Tibial artery (tissue), 4 donors: ENCODE measurements at regions not wholly inside any gene's neighbourhood (a gene's known extent, or its start where the extent isn't known, plus 50 kb on each side); places are given as distances from the start of the nearest gene placed in this dataset.

Experiments used
- DNase-seq, 2 donors: peaks; one replicate each; pipeline ENCODE4 v3.0.0-alpha.2; 2019
- H3K27ac ChIP-seq, 2 donors: fragments of 200-600 bp; sonication (generic) in 1 of 2; 1 replicate in 1 of 2; 2 replicates in 1 of 2; pipeline ENCODE4 v1.5.1; 2018 to 2019; ENCODE audit warnings: mild to moderate bottlenecking in 1 of 2
- H3K27me3 ChIP-seq, 2 donors: fragments of 200-600 bp; sonication (generic) in 1 of 2; one replicate each; pipeline versions ENCODE4 v1.5.1 to v1.6.0; 2016 to 2019
- H3K36me3 ChIP-seq, 3 donors: fragments of 200-600 bp; sonication (generic) in 2 of 3; one replicate each; pipeline ENCODE4 v1.5.1; 2016 to 2019; ENCODE audit warnings: mild to moderate bottlenecking in 2 of 3
- H3K4me1 ChIP-seq, 4 donors: fragments of 200-600 bp; sonication (generic) in 2 of 4; 1 replicate in 3 of 4; 2 replicates in 1 of 4; pipeline ENCODE4 v1.5.1; 2016 to 2019
- H3K4me3 ChIP-seq, 2 donors: fragments of 200-600 bp; sonication (generic) in 1 of 2; 1 replicate in 1 of 2; 2 replicates in 1 of 2; pipeline ENCODE4 v1.5.1; 2018 to 2019; ENCODE audit warnings: mild to moderate bottlenecking in 2 of 2
- H3K9me3 ChIP-seq, 3 donors: fragments of 200-600 bp; sonication (generic) in 1 of 3; one replicate each; pipeline ENCODE4 v1.5.1; 2016 to 2019
- intact Hi-C: fragments of 100-400 bp; cut with DNase I; formaldehyde crosslinking; loops from one replicate; pipeline ENCODE4 v1.15.0; 2023; ENCODE audit warnings: low total_unique reads
- TF ChIP-seq, protein P1 (sequence below), 2 experiments: fragments of 200-600 bp in 1 of 2; fragments of 450-650 bp in 1 of 2; IDR thresholded peaks; one replicate each; pipeline ENCODE4 v1.5.1; 2017 to 2019; ENCODE audit warnings: antibody characterized with exemption in 2 of 2, mild to moderate bottlenecking in 1 of 2, moderate library complexity in 1 of 2

DNA sequence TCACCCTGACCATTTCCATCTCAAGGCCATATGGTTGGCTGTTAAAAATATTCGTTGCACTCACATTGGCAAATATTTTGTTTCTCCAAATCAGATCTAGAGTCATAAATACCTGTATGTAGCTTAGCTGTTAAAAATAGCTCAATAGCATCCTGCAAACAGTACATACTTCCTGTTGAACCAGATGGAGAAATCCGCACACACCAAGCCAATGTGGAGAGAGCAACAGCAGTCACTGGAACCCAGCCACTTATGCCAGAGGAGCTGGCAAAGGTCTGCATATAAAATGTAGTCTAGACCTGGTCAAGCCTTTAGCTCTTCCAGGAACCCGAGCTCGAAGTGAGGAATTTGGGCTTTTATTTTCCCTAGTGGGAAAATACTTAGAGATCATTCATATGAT lies 146.4 kb upstream of the KCNJ16 start:
- TF ChIP-seq, protein P1, sequence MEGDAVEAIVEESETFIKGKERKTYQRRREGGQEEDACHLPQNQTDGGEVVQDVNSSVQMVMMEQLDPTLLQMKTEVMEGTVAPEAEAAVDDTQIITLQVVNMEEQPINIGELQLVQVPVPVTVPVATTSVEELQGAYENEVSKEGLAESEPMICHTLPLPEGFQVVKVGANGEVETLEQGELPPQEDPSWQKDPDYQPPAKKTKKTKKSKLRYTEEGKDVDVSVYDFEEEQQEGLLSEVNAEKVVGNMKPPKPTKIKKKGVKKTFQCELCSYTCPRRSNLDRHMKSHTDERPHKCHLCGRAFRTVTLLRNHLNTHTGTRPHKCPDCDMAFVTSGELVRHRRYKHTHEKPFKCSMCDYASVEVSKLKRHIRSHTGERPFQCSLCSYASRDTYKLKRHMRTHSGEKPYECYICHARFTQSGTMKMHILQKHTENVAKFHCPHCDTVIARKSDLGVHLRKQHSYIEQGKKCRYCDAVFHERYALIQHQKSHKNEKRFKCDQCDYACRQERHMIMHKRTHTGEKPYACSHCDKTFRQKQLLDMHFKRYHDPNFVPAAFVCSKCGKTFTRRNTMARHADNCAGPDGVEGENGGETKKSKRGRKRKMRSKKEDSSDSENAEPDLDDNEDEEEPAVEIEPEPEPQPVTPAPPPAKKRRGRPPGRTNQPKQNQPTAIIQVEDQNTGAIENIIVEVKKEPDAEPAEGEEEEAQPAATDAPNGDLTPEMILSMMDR (IDR thresholded peaks at IDR 0.05) = no peak
- H3K27ac ChIP-seq = no peak overlapping the region
- peaks cover 0 to 8% (median 0%) of the 10 kb centered on the region in 3 donors for H3K9me3 ChIP-seq
- H3K36me3 ChIP-seq = no peaks in the 10 kb centered on the region
- no peak for DNase-seq
- no peaks in the 10 kb centered on the region for H3K4me1 ChIP-seq
- intact Hi-C loops = no loop called here
- no peak overlapping the region for H3K4me3 ChIP-seq
- H3K27me3 ChIP-seq = no peaks in the 10 kb centered on the region

DNA sequence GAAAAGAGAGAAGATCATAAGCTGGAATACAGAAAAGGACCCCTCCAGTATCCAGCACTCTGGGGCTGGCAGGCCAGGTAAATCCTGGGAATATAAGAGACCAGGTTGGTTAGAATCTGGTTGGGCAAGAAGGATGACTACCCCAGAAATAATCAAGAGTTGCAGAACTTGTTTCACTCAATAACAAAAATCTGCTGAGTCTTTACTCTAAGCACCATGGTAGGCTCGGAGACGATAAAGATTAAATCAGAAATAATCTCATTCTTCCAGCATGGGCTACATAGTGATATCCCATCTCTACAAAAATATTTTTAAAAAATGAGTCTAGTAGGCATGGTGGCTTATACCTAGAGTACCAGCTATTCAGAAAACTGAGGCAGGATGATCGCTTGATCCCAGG lies 138.0 kb upstream of the KCNJ16 start:
- Histone ChIP-seq H3K9me3 (no peaks in the 10 kb centered on the region), H3K4me3 (no peak overlapping the region), H3K27me3 (no peaks in the 10 kb centered on the region), H3K27ac (no peak overlapping the region), H3K4me1 (no peaks in the 10 kb centered on the region), H3K36me3 (no peaks in the 10 kb centered on the region)
- TF ChIP-seq, protein P1 (IDR thresholded peaks at IDR 0.05) = no peak
- no peak for DNase-seq
- intact Hi-C loops = no loop called here

DNA sequence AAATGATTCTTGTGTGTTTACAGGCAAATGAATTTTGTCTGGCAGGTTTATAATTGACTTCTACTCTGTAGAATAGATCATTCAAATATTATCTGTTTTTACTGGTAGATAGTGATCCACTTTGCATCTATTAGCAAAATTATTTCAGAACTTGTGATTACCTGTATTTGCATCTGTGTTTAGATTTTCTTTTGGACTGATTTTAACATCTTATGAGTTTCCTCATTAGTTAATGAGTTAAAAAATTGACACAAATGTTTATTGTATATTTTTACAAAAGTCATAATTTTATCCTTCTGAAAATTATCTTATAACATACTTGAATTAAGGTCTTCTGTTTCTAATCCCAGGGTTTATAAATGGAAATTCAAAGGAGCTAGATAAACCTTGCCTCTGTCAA lies 132.0 kb upstream of the KCNJ16 start:
- intact Hi-C loops = no loop called here
- TF ChIP-seq, protein P1 (IDR thresholded peaks at IDR 0.05) = no peak

DNA sequence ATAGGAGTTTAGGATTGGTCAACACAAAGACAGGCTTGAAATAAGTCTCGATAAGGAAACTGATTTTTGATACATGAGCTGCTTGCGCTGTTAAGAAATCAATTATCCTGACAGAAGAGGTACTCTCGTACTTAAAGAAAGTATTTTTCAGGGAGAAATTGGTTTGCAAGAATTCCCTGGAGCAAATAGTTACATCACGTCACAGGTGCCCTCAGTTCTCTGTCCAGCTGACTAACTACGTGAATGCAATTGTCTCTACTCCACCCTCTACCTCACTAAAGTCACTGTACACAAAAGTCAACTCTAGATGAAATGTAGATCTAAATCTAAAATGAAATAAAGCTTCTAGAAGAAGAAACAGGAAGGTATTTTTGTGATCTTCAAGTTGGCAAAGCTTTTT lies 130.6 kb upstream of the KCNJ16 start:
- no peak overlapping the region for H3K27ac ChIP-seq
- TF ChIP-seq, protein P1 (IDR thresholded peaks at IDR 0.05) = no peak
- DNase-seq = no peak
- H3K4me3 ChIP-seq = no peak overlapping the region
- no peaks in the 10 kb centered on the region for H3K27me3 ChIP-seq
- no peaks in the 10 kb centered on the region for H3K9me3 ChIP-seq
- peaks cover 0 to 3% (median 0%) of the 10 kb centered on the region in 4 donors for H3K4me1 ChIP-seq
- intact Hi-C loops = no loop called here
- no peaks in the 10 kb centered on the region for H3K36me3 ChIP-seq

More for the DNA sequence above, 132.0 kb upstream of the KCNJ16 start:
- Histone ChIP-seq H3K27me3 (no peaks in the 10 kb centered on the region), H3K36me3 (no peaks in the 10 kb centered on the region), H3K4me3 (no peak overlapping the region), H3K9me3 (no peaks in the 10 kb centered on the region), H3K4me1 (peaks cover 0 to 3% (median 0%) of the 10 kb centered on the region in 4 donors), H3K27ac (no peak overlapping the region)
- no peak for DNase-seq

DNA sequence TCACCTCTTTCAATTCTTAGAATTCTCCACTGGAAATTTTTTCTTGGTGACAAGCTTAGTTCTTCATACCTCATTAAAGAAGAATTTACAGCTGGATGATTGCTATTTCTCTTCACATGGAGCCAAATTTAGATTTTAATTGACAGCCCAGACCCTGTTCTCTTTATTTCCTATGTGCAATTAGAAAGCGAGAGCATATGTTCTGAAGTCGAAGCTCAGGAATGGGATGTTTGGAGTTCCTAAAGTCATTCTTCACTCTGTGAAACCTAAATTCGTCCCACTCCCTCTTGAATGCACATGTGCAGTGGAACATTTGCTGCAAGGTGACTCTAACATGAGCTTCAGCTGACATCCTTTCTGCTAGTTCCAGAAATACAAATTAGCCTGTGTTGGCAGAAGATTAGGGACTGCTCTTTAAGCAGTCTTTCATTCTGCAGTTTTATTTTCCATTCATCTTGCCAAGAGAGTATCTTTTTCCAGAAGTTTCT lies 129.3 kb upstream of the KCNJ16 start:
- no peak overlapping the region for H3K4me3 ChIP-seq
- no peaks in the 10 kb centered on the region for H3K9me3 ChIP-seq

More for the DNA sequence above, 129.3 kb upstream of the KCNJ16 start:
- intact Hi-C loops = no loop called here
- H3K27me3 ChIP-seq = no peaks in the 10 kb centered on the region
- H3K36me3 ChIP-seq = no peaks in the 10 kb centered on the region
- no peak overlapping the region for H3K27ac ChIP-seq
- H3K4me1 ChIP-seq = peaks cover 0 to 3% (median 0%) of the 10 kb centered on the region in 4 donors
- TF ChIP-seq, protein P1 (IDR thresholded peaks at IDR 0.05) = no peak
- no peak for DNase-seq
